Osteoblast (primary cell): ENCODE measurements at regions not wholly inside any gene's neighbourhood (a gene's known extent, or its start where the extent isn't known, plus 50 kb on each side); places are given as distances from the start of the nearest gene placed in this dataset.

Experiments used
- DNase-seq: peaks from one replicate; pipeline ENCODE4 v3.0.0; 2011; ENCODE audit warnings: low spot score, mixed read lengths; ENCODE audit not compliant: insufficient read length; ENCODE audit errors: missing footprints
- H2AFZ ChIP-seq: 2 replicates; pipeline ENCODE4 v1.6.0; 2011; ENCODE audit warnings: mild to moderate bottlenecking, low read length
- H3K27ac ChIP-seq: 2 replicates; pipeline ENCODE4 v1.5.1; 2011; ENCODE audit warnings: mild to moderate bottlenecking, low read depth, low read length, moderate library complexity
- H3K27me3 ChIP-seq: 2 replicates; pipeline ENCODE4 v1.6.0; 2012; ENCODE audit warnings: mild to moderate bottlenecking, control low read depth, inconsistent platforms, low read length, moderate library complexity; ENCODE audit not compliant: insufficient read depth
- H3K36me3 ChIP-seq: 2 replicates; pipeline ENCODE4 v1.5.1; 2011; ENCODE audit warnings: mild to moderate bottlenecking, low read length, control low read depth, moderate library complexity; ENCODE audit not compliant: insufficient read depth
- H3K4me1 ChIP-seq: 2 replicates; pipeline ENCODE4 v1.5.1; 2011; ENCODE audit warnings: mild to moderate bottlenecking, low read length, control low read depth, moderate library complexity; ENCODE audit not compliant: insufficient read depth
- H3K4me2 ChIP-seq: 2 replicates; pipeline ENCODE4 v1.6.0; 2011; ENCODE audit warnings: mild to moderate bottlenecking, low read length; ENCODE audit not compliant: insufficient read depth
- H3K4me3 ChIP-seq: fragments of 200-600 bp; sonication (generic); 3 replicates; pipeline ENCODE4 v1.5.1; 2012; ENCODE audit warnings: mild to moderate bottlenecking, low read length, inconsistent platforms; ENCODE audit not compliant: insufficient read depth
- H3K79me2 ChIP-seq: 2 replicates; pipeline ENCODE4 v1.6.0; 2012; ENCODE audit warnings: mild to moderate bottlenecking, low read length, control low read depth, inconsistent platforms; ENCODE audit not compliant: insufficient read depth
- H3K9me3 ChIP-seq: 2 replicates; pipeline ENCODE4 v1.5.1; 2011; ENCODE audit warnings: low read depth, low read length, control low read depth
- H4K20me1 ChIP-seq: 2 replicates; pipeline ENCODE4 v1.6.0; 2012; ENCODE audit warnings: mild to moderate bottlenecking, low read length, control low read depth; ENCODE audit not compliant: insufficient read depth
- CTCF ChIP-seq: IDR thresholded peaks from 2 replicates; pipeline ENCODE4 v1.5.1; 2011; ENCODE audit warnings: mild to moderate bottlenecking, low read depth, low read length, moderate library complexity; ENCODE audit errors: extremely low read depth

DNA sequence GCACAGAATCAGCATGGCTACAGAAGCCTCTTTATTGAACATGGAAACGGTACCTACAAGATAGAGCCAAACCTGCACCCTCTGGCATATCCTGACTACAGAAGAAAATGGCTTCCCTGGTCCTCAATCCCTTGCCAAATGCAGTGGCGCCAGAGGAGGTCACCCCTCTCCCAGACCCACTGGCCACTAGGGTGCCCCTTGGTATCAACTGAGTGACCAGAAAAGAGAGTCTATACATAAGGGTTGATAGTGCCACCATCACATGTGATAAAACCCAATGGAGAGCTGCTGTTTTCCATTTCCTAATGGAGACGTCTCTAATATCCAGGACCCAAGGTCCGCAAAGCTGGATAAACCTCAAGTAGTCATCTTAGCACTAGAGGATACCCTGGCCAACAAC lies 52.7 kb upstream of the ALK start:
- H3K4me3 ChIP-seq, result no peak overlapping the region
- H3K79me2 ChIP-seq, result no peaks in the 10 kb centered on the region
- H4K20me1 ChIP-seq, result no peaks in the 10 kb centered on the region
- no peaks in the 10 kb centered on the region for H3K9me3 ChIP-seq
- TF ChIP-seq CTCF, result no peak
- no peak overlapping the region for H3K4me2 ChIP-seq
- H3K36me3 ChIP-seq, result no peaks in the 10 kb centered on the region
- no peaks in the 10 kb centered on the region for H3K4me1 ChIP-seq
- no peak for DNase-seq
- no peaks in the 10 kb centered on the region for H3K27me3 ChIP-seq
- no peak overlapping the region for H2AFZ ChIP-seq
- no peak overlapping the region for H3K27ac ChIP-seq

DNA sequence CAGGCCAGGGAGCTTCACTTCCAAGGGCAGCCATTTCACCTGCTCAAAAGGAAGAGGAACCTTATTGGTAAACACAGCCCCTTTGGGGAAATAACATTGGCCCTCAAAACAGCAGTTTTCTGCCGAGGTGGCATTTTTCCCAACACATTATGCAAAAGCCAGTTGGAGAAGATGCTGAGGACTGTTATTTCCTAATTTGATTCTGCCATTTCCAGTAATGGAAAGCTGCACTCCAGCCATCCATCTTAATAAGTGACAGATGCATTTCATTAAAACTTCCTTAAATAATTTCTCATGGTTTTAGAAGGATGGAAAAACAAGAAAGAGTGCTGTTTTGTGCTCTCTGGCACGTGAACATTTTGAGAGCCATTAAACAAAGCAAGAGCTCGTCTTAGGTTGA lies 55.9 kb upstream of the ALK start:
- Histone ChIP-seq H2AFZ (no peak overlapping the region), H4K20me1 (no peaks in the 10 kb centered on the region), H3K4me2 (no peak overlapping the region), H3K4me1 (no peaks in the 10 kb centered on the region), H3K4me3 (no peak overlapping the region), H3K9me3 (no peaks in the 10 kb centered on the region), H3K79me2 (no peaks in the 10 kb centered on the region), H3K36me3 (no peaks in the 10 kb centered on the region), H3K27ac (no peak overlapping the region), H3K27me3 (no peaks in the 10 kb centered on the region)
- TF ChIP-seq CTCF, result no peak
- no peak for DNase-seq

GRCh38 chr2:29981402-29981801 lies 60.0 kb upstream of the ALK start:
- Histone ChIP-seq H3K27ac (no peak overlapping the region), H3K4me2 (no peak overlapping the region), H3K4me3 (no peak overlapping the region), H4K20me1 (no peaks in the 10 kb centered on the region), H2AFZ (no peak overlapping the region), H3K27me3 (no peaks in the 10 kb centered on the region), H3K79me2 (no peaks in the 10 kb centered on the region), H3K4me1 (no peaks in the 10 kb centered on the region), H3K36me3 (no peaks in the 10 kb centered on the region), H3K9me3 (no peaks in the 10 kb centered on the region)
- no peak for DNase-seq
- TF ChIP-seq CTCF, result no peak

DNA sequence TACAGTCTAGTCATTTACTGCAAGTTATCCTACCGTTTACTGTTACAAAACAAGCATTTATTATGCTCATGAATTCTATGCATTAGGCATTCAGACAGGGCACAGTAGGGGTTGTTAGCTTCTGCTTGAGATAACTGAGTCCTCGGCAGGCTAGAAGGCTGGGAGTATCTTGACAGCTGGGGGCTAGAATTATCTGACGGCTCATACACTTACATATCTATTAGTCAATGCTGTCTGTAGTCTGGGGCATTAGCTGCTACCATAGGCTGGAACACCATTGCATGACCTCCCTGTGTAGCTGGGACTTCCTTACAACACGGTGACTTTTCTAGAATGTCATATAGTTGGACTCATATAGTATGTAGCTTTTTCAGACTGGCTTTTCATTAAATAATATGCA lies 61.9 kb upstream of the ALK start:
- no peak for TF ChIP-seq CTCF
- Histone ChIP-seq H3K79me2 (no peaks in the 10 kb centered on the region), H3K27ac (no peak overlapping the region), H3K36me3 (no peaks in the 10 kb centered on the region), H4K20me1 (no peaks in the 10 kb centered on the region), H3K4me2 (no peak overlapping the region), H3K4me3 (no peak overlapping the region), H3K4me1 (no peaks in the 10 kb centered on the region), H2AFZ (no peak overlapping the region), H3K27me3 (no peaks in the 10 kb centered on the region), H3K9me3 (no peaks in the 10 kb centered on the region)
- no peak for DNase-seq
